OCI-LY1 (cell line): ENCODE measurements at regions not wholly inside any gene's neighbourhood (a gene's known extent, or its start where the extent isn't known, plus 50 kb on each side); places are given as distances from the start of the nearest gene placed in this dataset.

Source experiments
- H2AFZ ChIP-seq: fragments of 200-600 bp; sonication (generic), shearing (Covaris generic); 2 replicates; pipeline ENCODE4 v1.6.0; 2014; ENCODE audit warnings: antibody characterized with exemption, mild to moderate bottlenecking, low read length
- H3F3A ChIP-seq: fragments of 200-600 bp; sonication (generic), shearing (Covaris generic); 2 replicates; pipeline ENCODE4 v1.6.0; 2014; ENCODE audit warnings: mild to moderate bottlenecking, antibody characterized with exemption, low read length, moderate library complexity; ENCODE audit not compliant: insufficient read depth
- H3K27ac ChIP-seq: fragments of 200-600 bp; sonication (generic); 2 replicates; pipeline ENCODE4 v1.5.1; 2014; ENCODE audit warnings: low read length, mixed run types, mild to moderate bottlenecking, low read depth; ENCODE audit not compliant: poor library complexity, severe bottlenecking
- H3K27me3 ChIP-seq: fragments of 200-600 bp; sonication (generic); 2 replicates; pipeline ENCODE4 v1.6.0; 2014; ENCODE audit warnings: antibody characterized with exemption, mild to moderate bottlenecking, low read length, moderate library complexity; ENCODE audit not compliant: insufficient read depth
- H3K36me3 ChIP-seq: fragments of 200-600 bp; sonication (generic); 2 replicates; pipeline ENCODE4 v1.6.1; 2014; ENCODE audit warnings: mild to moderate bottlenecking, antibody characterized with exemption, low read length, moderate library complexity, mixed read lengths; ENCODE audit not compliant: insufficient read depth
- H3K4me1 ChIP-seq: fragments of 200-600 bp; sonication (generic); 2 replicates; pipeline ENCODE4 v1.5.1; 2014; ENCODE audit warnings: mild to moderate bottlenecking, low read length, moderate library complexity; ENCODE audit not compliant: insufficient read depth, severe bottlenecking
- H3K4me2 ChIP-seq: fragments of 200-600 bp; sonication (generic), shearing (Covaris generic); 2 replicates; pipeline ENCODE4 v1.6.1; 2014; ENCODE audit warnings: low read length
- H3K4me3 ChIP-seq: fragments of 200-600 bp; sonication (generic); 2 replicates; pipeline ENCODE4 v1.5.1; 2014; ENCODE audit warnings: low read length, low read depth, mild to moderate bottlenecking, mixed read lengths; ENCODE audit not compliant: poor library complexity, severe bottlenecking
- H3K79me2 ChIP-seq: fragments of 200-600 bp; shearing (Covaris generic); 2 replicates; pipeline ENCODE4 v1.6.1; 2016; ENCODE audit warnings: mixed run types, low read length, mixed read lengths; ENCODE audit not compliant: insufficient read depth
- H3K9ac ChIP-seq: fragments of 200-600 bp; sonication (generic), shearing (Covaris generic); 2 replicates; pipeline ENCODE4 v1.6.1; 2014; ENCODE audit warnings: mild to moderate bottlenecking, low read length, mixed read lengths
- H3K9me2 ChIP-seq: fragments of 200-600 bp; sonication (generic), shearing (Covaris generic); 2 replicates; pipeline ENCODE4 v1.6.1; 2014; ENCODE audit warnings: low read depth, mild to moderate bottlenecking, low read length, mixed read lengths
- H3K9me3 ChIP-seq: fragments of 200-600 bp; shearing (Covaris generic); 2 replicates; pipeline ENCODE4 v1.6.1; 2014; ENCODE audit warnings: low read length, mixed read lengths
- H4K20me1 ChIP-seq: fragments of 200-600 bp; sonication (generic), shearing (Covaris generic); 2 replicates; pipeline ENCODE4 v1.6.0; 2016; ENCODE audit warnings: mild to moderate bottlenecking, low read length; ENCODE audit not compliant: insufficient read depth
- EZH2 ChIP-seq: fragments of 200-600 bp; sonication (generic), shearing (Covaris generic); IDR thresholded peaks from 2 replicates; pipeline ENCODE4 v1.8.0; 2017; ENCODE audit warnings: borderline replicate concordance, mixed run types, mild to moderate bottlenecking, antibody characterized with exemption, low read length, moderate library complexity, mixed read lengths
- TF ChIP-seq, protein P1 (sequence below): fragments of 200-600 bp; sonication (generic), shearing (Covaris generic); IDR thresholded peaks from 2 replicates; pipeline ENCODE4 v1.5.1; 2017; ENCODE audit warnings: mild to moderate bottlenecking, antibody characterized with exemption, low read length, moderate library complexity, mixed read lengths

DNA sequence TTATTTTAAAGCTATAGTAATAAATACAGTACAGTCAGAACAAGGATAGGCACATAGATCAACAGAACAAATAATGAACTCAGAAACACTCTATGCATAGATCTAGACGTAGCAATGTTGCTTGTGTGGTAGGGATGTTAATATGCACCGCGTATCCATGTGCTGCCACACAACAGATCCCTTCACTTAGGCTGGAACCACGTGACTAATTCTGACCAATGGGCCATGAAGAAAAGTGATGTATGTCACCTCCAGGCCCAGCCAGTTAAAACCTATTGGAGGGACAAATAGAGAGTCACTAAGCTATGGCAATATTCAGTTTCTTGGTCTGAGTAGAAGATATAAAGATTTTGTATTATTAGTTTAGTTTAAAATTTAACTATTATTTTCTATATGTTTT lies 91.4 kb downstream of the ADAMTS1 start:
- H3K4me2 ChIP-seq: no peak overlapping the region
- no peaks in the 10 kb centered on the region for H3K4me1 ChIP-seq
- no peak overlapping the region for H3K27ac ChIP-seq
- no peaks in the 10 kb centered on the region for H3K36me3 ChIP-seq
- no peaks in the 10 kb centered on the region for H4K20me1 ChIP-seq
- H2AFZ ChIP-seq: no peak overlapping the region
- TF ChIP-seq, protein P1, sequence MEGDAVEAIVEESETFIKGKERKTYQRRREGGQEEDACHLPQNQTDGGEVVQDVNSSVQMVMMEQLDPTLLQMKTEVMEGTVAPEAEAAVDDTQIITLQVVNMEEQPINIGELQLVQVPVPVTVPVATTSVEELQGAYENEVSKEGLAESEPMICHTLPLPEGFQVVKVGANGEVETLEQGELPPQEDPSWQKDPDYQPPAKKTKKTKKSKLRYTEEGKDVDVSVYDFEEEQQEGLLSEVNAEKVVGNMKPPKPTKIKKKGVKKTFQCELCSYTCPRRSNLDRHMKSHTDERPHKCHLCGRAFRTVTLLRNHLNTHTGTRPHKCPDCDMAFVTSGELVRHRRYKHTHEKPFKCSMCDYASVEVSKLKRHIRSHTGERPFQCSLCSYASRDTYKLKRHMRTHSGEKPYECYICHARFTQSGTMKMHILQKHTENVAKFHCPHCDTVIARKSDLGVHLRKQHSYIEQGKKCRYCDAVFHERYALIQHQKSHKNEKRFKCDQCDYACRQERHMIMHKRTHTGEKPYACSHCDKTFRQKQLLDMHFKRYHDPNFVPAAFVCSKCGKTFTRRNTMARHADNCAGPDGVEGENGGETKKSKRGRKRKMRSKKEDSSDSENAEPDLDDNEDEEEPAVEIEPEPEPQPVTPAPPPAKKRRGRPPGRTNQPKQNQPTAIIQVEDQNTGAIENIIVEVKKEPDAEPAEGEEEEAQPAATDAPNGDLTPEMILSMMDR: no peak
- TF ChIP-seq EZH2: no peak
- no peak overlapping the region for H3K9ac ChIP-seq
- no peaks in the 10 kb centered on the region for H3F3A ChIP-seq
- H3K79me2 ChIP-seq: no peaks in the 10 kb centered on the region
- no peaks in the 10 kb centered on the region for H3K27me3 ChIP-seq
- no peaks in the 10 kb centered on the region for H3K9me2 ChIP-seq
- H3K4me3 ChIP-seq: no peak overlapping the region
- H3K9me3 ChIP-seq: no peaks in the 10 kb centered on the region

DNA sequence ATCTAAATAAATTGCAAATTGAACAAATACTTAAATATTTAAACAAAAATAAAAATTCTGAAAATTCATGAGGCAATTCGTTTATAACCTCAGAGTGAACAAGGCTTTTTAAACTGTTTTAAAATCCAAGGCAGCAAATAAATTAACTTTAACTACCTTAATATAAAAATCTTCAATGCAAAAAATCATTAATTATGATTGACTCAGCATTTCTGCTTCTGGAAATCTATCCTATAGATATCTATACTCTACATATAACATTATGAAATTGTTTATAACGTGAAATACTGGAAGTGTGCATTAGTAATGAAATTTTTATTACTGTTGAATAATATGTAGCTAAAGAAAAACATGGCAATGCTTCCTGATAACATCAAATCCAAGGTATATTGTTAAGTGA lies 92.4 kb downstream of the ADAMTS1 start:
- no peaks in the 10 kb centered on the region for H3K4me1 ChIP-seq
- H3K27me3 ChIP-seq: no peaks in the 10 kb centered on the region
- H3K27ac ChIP-seq: no peak overlapping the region

DNA sequence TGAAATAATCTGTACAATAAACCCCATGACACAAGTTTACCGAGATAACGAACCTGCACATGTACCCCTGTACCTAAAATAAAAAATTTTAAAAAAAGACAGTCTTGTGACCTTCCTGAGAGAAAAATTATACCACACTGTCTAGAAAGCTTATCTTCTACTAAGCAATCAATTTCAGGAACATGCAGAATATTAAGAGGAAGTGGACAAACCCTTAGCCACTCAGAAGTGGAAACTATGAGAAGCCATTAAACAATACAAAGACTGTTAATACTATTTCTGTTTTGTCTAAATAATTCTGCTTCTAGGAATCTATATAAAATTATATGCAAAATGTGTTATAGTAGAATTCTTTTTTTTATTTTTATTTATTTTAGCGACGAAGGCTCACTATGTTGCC lies 93.9 kb downstream of the ADAMTS1 start:
- Histone ChIP-seq H3K4me1 (no peaks in the 10 kb centered on the region), H3K27me3 (no peaks in the 10 kb centered on the region), H3K79me2 (no peaks in the 10 kb centered on the region), H3K36me3 (no peaks in the 10 kb centered on the region), H3K9me2 (no peaks in the 10 kb centered on the region), H3K4me2 (no peak overlapping the region), H3K9ac (no peak overlapping the region), H4K20me1 (no peaks in the 10 kb centered on the region), H3K27ac (no peak overlapping the region), H3K9me3 (no peaks in the 10 kb centered on the region), H3K4me3 (no peak overlapping the region), H3F3A (no peaks in the 10 kb centered on the region), H2AFZ (no peak overlapping the region)
- no peak for TF ChIP-seq EZH2
- TF ChIP-seq, protein P1: no peak

More for the DNA sequence above, 92.4 kb downstream of the ADAMTS1 start:
- TF ChIP-seq, protein P1: no peak
- no peak for TF ChIP-seq EZH2
- H3F3A ChIP-seq: no peaks in the 10 kb centered on the region
- no peak overlapping the region for H3K4me3 ChIP-seq
- no peaks in the 10 kb centered on the region for H3K36me3 ChIP-seq
- H3K9me2 ChIP-seq: no peaks in the 10 kb centered on the region
- no peaks in the 10 kb centered on the region for H4K20me1 ChIP-seq
- no peak overlapping the region for H2AFZ ChIP-seq
- no peak overlapping the region for H3K9ac ChIP-seq
- H3K4me2 ChIP-seq: no peak overlapping the region
- no peaks in the 10 kb centered on the region for H3K79me2 ChIP-seq
- H3K9me3 ChIP-seq: no peaks in the 10 kb centered on the region
